GM03348 (cell line): ENCODE measurements at regions not wholly inside any gene's neighbourhood (a gene's known extent, or its start where the extent isn't known, plus 50 kb on each side); places are given as distances from the start of the nearest gene placed in this dataset.
"Not testable (repeated sequence)": the region's sequence is repeated elsewhere in the genome, so short reads cannot be mapped to it uniquely, and the experiment has no call there.

Experiments used
- DNase-seq: peaks from one replicate; pipeline ENCODE4 v3.0.0; 2012; ENCODE audit warnings: low spot score

DNA sequence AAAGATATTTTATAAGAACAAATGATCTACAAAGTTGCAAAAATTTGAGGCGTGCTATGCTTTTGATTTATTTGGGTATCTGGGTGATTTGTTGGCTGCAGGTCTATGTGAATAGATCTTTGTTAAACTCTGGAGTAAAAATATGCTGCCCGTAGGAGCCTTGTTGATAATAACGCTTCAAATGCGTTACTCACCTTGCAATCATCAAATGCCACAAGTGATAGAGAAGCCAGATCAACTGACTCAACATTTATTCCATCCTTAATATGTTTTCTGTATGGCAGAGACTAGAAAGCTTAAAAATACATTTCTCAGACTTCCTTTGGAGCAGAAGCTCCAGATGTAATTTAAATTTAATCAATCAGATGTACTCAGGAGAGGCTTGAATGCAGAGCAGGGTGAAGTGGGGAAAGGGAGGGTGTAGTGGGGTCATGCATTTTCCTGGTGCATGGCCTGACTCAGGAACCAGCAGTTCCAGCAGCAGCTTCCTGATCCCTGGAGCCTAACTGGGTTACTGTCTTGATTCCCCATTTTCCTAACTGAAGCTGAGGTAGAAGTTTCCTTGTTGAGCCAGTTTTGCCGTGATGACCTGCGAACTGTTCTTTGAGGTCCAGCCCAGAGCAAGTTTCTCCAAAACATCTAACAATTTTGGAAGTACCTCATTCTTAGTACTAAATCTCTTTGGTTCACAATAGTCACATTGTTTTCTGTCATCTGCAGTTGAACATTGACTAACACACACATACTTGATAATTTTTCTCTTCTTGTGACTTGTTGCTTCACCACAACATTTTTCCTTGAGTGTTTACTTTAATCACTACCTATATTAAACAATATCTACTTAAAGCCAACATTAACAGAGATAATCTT lies 284.7 kb upstream of the CWC22 start:
- peak; percentile 6 for DNase-seq

DNA sequence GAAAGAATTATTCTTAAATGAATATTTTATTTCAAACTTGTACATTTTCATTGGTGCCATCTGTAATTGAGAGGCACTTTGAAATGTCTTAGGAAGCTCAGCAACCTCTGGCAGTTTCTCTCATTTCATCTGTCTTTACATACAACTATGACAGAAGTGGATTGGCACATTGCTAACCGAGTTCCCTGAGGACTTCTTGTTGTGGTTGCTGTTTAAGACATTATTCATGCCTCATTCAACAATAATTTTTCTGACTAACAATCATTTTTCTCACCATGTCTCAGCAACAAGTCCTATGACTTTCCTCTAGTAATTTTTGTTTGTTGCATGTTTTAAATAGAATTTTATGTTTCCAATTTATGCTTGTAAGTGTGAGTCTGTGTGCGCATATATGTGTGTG lies 284.0 kb upstream of the CWC22 start:
- peak; percentile 23 for DNase-seq

DNA sequence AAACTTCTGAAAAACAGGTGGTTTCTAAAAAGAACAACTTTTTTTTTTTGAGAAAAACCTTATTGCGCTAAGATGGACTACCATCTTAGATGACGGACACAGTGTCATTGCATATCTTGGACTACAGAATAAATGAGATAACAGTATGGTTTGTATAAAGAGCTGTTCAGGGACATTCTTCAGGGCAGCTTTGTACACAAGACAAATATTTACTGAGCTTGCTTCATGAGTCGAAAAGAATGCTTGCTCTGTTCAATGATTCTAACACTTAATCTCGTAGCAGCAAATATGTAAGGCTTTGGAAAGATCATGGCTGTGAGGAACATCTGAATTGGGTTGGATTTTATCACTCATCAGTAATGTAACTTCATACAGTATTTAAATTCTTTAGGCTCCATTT lies 282.5 kb upstream of the CWC22 start:
- DNase-seq = no peak

GRCh38 chr2:180279581-180279980 lies 272.5 kb upstream of the CWC22 start:
- no peak for DNase-seq

- no peak for DNase-seq
These were observed 269.6 kb upstream of the CWC22 start for GRCh38 chr2:180276733-180277132.

DNA sequence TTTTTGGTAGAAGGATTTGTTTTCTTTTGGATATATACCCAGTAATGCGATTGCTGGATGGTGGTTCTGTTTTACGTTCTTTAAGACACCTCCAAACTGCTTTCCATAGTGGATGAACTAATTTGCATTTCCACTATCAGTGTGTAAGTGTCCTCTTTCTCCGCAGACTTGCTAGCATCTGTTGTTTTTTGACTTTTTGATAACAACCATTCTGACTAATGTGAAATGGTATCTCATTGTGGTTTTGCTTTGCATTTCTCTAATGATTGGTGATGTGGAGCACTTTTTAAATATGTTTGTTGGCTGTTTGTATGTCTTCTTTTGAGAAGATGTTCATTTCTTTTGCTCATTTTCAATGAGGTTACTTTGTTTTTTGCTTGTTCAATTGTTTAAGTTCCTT lies 260.9 kb upstream of the CWC22 start:
- DNase-seq = no peak

DNA sequence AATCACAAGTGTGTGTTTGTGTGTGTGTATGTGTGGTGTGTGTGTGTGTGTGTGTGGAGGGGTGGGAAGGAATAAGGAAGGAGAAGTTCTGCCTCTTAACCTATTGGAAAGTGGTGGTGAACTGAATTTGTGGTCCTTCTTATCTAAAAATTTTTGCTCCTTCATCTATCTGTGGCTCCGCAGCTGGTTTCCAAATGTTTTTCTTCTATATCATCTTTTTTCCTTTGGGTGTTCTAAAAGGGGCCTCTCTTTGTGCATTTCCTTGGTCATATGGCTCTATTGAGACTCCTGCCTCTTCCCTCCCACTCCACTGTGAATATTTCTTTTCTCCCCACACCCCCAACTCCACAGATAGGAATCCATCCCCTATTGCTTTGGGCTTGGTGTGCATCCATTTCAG lies 254.9 kb upstream of the CWC22 start:
- DNase-seq = no peak

DNA sequence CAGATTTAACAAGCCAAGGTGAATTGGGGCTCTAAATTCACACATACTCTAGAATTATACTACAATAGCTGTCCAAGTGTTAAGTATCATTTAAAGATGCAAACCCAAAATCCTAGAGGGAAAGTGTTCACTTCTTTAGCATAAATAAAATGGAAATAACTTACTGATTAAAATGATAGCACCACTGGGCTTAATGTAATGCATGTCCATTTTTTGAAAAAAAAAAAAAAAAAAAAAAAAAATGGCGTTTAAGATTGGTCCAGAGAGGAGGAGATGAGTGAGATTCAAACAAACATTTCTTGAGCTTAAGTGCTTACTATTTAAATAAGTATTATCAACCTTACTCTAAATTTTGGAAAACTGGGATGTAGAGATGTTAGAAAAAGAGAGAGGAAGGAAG lies 251.5 kb upstream of the CWC22 start:
- no peak for DNase-seq

GRCh38 chr2:180258041-180258537 lies 251.0 kb upstream of the CWC22 start:
- DNase-seq = no peak

DNA sequence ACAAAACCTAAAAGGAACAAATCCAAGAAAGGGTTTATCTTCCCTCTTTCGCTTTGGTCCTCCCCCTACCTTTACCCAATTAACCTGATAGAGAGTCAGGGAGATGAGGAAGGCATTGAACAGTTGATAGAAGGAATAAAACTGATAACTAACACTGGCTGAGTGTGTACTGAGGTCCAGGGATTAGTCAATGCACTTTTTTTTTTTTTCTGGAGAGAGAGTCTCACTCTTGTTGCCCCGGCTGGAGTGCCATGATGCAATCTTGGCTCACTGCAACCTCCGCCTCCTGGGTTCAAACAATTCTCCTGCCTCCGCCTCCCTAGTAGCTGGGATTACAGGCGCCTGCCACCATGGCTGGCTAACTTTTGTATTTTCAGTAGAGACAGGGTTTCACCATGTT lies 250.2 kb upstream of the CWC22 start:
- no peak for DNase-seq

DNA sequence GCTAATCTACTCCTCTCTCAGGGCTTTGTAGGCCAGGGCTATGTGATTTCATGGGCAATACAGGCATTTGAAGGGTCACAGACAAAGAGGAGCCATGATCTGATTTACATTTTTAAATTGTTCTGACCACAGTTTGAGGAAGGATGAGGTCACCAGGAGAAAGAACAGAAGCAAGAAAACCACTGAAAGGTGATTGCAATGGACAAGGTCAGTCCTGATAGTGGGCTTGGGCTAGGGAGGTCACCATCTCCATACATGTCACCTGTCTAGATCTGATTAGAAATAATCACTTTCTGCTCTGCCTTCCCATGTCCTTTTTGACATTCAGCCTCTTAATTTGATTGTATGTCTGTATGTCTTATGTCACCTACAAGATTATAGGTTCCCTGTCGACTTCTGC lies 248.9 kb upstream of the CWC22 start:
- no peak for DNase-seq

DNA sequence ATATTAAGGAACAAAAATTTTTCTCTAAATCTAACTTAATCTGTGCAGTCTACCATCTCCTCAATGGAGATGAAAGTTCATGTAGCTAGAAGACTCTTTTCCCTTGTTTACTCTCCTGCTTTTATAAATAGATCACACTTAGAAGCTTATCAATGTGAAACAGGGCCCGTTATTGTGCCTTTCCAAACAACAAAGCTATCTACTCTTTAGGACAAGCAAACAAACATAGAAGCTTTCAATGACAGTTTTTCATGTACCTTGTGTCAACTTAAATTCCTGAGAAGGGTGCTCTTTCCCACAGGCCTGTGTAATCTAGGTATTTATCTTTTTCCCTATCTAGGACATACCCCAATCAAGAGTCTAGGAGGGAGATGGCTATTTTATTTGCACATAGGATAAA lies 247.8 kb upstream of the CWC22 start:
- no peak for DNase-seq

DNA sequence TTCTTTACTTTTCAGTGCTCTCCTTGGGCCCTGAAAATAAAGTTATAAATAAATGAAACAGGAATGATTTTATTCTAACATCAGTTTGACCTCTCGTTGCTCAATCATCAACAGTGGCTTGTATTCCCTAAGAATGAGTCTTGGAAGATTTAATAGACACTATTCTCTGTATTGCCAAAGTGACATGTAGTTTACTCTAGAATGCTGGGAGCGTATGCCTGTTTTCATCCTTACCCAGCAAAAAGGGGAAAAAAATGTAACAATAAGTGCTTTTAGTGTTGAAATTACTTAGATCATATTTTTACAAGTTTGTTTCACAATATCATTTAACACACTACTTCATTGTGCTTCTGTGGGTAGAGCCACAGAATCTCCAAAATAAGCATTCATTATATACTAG lies 240.6 kb upstream of the CWC22 start:
- no peak for DNase-seq

DNA sequence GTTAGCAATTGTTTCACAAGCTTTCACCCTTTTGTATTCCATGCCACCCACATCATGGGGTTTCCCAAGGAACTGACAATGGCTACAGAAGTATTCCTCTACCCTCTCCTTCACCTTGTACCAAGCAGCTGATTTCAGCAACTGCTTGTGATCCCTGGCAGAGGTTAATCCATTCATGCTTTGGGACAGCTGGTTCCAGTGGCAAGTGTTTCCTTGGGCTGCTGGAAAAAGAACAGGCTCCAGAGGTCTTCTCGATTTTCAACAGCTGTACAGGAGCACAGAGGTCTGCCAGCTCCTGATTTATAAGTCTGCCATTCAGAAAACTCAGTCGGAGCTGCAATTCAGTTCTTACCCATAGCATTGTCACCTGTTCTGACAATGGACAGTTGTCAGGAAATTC lies 239.2 kb upstream of the CWC22 start:
- DNase-seq = no peak

- DNase-seq = peak; percentile 19
These were observed 233.7 kb upstream of the CWC22 start for GRCh38 chr2:180240774-180241173.

GRCh38 chr2:180238729-180239128 lies 231.6 kb upstream of the CWC22 start:
- no peak for DNase-seq

DNA sequence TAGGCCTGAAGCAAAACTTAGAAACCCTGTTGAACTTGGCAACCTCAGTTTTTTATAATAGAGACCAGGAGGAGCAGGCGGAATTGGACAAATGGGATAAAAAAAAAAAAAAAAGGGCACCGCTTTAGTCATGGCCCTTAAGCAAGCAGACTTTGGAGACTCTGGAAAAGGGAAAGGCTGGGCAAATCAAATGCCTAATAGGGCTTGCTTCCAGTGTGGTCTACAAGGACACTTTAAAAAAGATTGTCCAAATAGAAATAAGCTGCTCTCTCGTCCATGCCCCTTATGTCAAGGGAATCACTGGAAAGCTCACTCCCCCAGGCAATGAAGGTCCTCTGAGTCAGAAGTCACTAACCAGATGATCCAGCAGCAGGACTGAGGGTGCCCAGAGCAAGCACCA lies 229.0 kb upstream of the CWC22 start:
- DNase-seq = not testable (repeated sequence)

DNA sequence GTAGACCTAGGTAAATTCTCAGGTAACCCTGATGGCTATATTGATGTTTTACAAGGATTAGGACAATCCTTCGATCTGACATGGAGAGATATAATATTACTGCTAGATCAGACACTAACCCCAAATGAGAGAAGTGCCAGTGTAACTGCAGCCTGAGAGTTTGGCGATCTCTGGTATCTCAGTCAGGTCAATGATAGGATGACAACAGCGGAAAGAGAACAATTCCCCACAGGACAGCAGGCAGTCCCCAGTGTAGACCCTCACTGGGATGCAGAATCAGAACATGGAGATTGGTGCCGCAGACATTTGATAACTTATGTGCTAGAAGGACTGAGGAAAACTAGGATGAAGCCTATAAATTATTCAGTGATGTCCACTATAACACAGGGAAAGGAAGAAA lies 228.4 kb upstream of the CWC22 start:
- not testable (repeated sequence) for DNase-seq

GRCh38 chr2:180234991-180235390 lies 227.9 kb upstream of the CWC22 start:
- DNase-seq = not testable (repeated sequence)

GRCh38 chr2:180231015-180231414 lies 223.9 kb upstream of the CWC22 start:
- DNase-seq = no peak

- DNase-seq = peak; percentile 14
These were observed 220.4 kb upstream of the CWC22 start for GRCh38 chr2:180227461-180227860.

- no peak for DNase-seq
These were observed 218.0 kb upstream of the CWC22 start for GRCh38 chr2:180225118-180225517.

- DNase-seq = peak; percentile 73
These were observed 215.5 kb upstream of the CWC22 start for GRCh38 chr2:180222644-180223043.

DNA sequence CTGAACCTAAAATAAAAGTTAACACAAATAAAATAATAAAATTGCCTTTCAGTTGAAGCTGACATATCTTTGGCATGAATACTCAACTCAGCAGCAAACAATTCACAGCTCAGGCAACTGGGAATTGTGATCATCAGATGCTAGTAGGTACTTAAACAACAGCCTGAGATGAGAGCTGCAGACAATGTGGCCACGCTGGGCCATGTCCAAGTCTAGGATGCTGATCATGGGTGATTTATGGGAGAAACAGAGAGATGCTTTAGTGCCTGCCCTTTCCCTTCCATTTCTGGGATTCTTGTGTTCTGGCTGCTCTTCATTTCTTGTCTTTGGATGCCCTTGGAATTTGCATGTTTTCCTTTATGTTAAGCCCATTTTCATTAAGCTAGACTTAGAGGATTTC lies 212.4 kb upstream of the CWC22 start:
- DNase-seq = peak; percentile 28
